T-cell (primary cell): ENCODE measurements at regions not wholly inside any gene's neighbourhood (a gene's known extent, or its start where the extent isn't known, plus 50 kb on each side); places are given as distances from the start of the nearest gene placed in this dataset.

ENCODE experiments used
- ATAC-seq, 4 experiments: fragments of 200-7000 bp in 3 of 4; fragments of 150-1000 bp in 1 of 4; cut with Tn5 transposase; replicated peaks in 1 of 4; 1 replicate in 3 of 4; 2 replicates in 1 of 4; pipeline ENCODE4 v1.10.0; 2021; ENCODE audit warnings: moderate library complexity in 3 of 4, mild to moderate bottlenecking in 2 of 4, moderate number of reproducible peaks in 1 of 4
- CTCF ChIA-PET, 2 donors: fragments of 300-600 bp; sonication (Branson Sonifier 250); formaldehyde crosslinking; loops; one replicate each; lab custom pipeline; 2022; ENCODE audit warnings: antibody characterized with exemption in 2 of 2; lab: Charles Lee
- POLR2A ChIA-PET, 2 donors: fragments of 300-600 bp; sonication (Branson Sonifier 250); formaldehyde crosslinking; loops; one replicate each; lab custom pipeline; 2022; ENCODE audit warnings: antibody characterized with exemption in 2 of 2; lab: Charles Lee
- DNase-seq, 35 experiments: peaks; one replicate each; pipeline versions ENCODE4 v3.0.0 to v3.0.0-alpha.2; 2013 to 2023
- H3K27ac ChIP-seq: one replicate; pipeline ENCODE4 v1.5.1; 2013; ENCODE audit warnings: low read length
- H3K27me3 ChIP-seq, 2 experiments: replicated peaks in 1 of 2; 1 replicate in 1 of 2; 2 replicates in 1 of 2; pipeline versions ENCODE4 v1.6.1 to v1.7.0; 2013; ENCODE audit warnings: low read length in 1 of 2, mixed read lengths in 1 of 2; ENCODE audit not compliant: control insufficient read depth in 2 of 2, insufficient read depth in 2 of 2; ENCODE audit errors: extremely low read depth in 1 of 2
- H3K36me3 ChIP-seq, 2 donors: 1 replicate in 1 of 2; 2 replicates in 1 of 2; pipeline versions ENCODE4 v1.6.1 to v1.7.0; 2013; ENCODE audit warnings: low read length in 1 of 2; ENCODE audit not compliant: control insufficient read depth in 2 of 2, insufficient read depth in 1 of 2; ENCODE audit errors: extremely low read depth in 1 of 2
- H3K4me1 ChIP-seq, 2 experiments: 1 replicate in 1 of 2; 2 replicates in 1 of 2; pipeline versions ENCODE4 v1.6.1 to v1.7.0; 2013; ENCODE audit warnings: low read length in 2 of 2, mixed read lengths in 1 of 2; ENCODE audit not compliant: insufficient read depth in 2 of 2, control insufficient read depth in 1 of 2; ENCODE audit errors: extremely low read depth in 1 of 2
- H3K4me3 ChIP-seq, 2 donors: 1 replicate in 1 of 2; 2 replicates in 1 of 2; pipeline versions ENCODE4 v1.5.1 to v1.7.0; 2013; ENCODE audit warnings: mild to moderate bottlenecking in 2 of 2, low read length in 1 of 2, moderate library complexity in 1 of 2; ENCODE audit not compliant: control insufficient read depth in 1 of 2; ENCODE audit errors: extremely low read depth in 1 of 2
- H3K9me3 ChIP-seq: 2 replicates; pipeline ENCODE4 v1.7.0; 2013
- H3K27ac Mint-ChIP-seq, 2 donors: one replicate each; pipeline ENCODE4 v1.8.0; 2020 to 2021; ENCODE audit warnings: mild to moderate bottlenecking in 2 of 2, mixed read lengths in 2 of 2
- H3K27me3 Mint-ChIP-seq, 2 donors: one replicate each; pipeline ENCODE4 v1.8.0; 2021 to 2022; ENCODE audit warnings: mixed read lengths in 2 of 2
- H3K36me3 Mint-ChIP-seq: one replicate; pipeline ENCODE4 v1.8.0; 2021; ENCODE audit warnings: mixed read lengths
- H3K4me1 Mint-ChIP-seq, 3 donors: one replicate each; pipeline ENCODE4 v1.8.0; 2020 to 2022; ENCODE audit warnings: mixed read lengths in 3 of 3, mild to moderate bottlenecking in 1 of 3
- H3K4me3 Mint-ChIP-seq, 3 donors: one replicate each; pipeline ENCODE4 v1.8.0; 2020 to 2022; ENCODE audit warnings: mild to moderate bottlenecking in 3 of 3, mixed read lengths in 3 of 3, moderate library complexity in 3 of 3
- H3K9me3 Mint-ChIP-seq, 3 donors: one replicate each; pipeline ENCODE4 v1.8.0; 2020 to 2022; ENCODE audit warnings: mixed read lengths in 3 of 3
- WGBS: methylation state at CpG from one replicate; pipeline ENCODE4 v1.1.5; 2013; ENCODE audit warnings: missing lambda C conversion rate; ENCODE audit not compliant: insufficient coverage; 5-methylcytosine and 5-hydroxymethylcytosine counted together

DNA sequence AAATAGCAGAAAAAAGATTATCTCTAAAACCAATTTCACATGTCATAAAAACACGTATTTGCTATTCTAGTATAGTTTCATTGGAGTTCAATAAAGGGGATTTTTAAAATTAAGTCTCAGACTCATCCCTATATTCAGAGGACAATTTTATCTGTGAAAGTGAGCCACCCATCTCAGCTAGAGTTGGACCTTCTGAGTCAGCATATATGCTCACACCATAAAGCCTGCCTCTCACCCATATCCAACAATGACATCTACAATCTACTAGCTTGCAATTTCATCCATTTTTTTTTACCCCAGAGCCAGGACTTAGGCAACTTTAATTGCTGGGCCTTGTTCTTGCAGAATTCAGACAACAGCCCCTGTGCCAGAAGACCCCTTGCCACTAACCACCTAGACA, 165.3 kb upstream of the DYNLRB2 start:
- Histone ChIP-seq H3K4me1 (no peaks in the 10 kb centered on the region), H3K27ac (no peak overlapping the region), H3K27me3 (peaks cover 0 to 3% of the 10 kb centered on the region in 2 experiments), H3K36me3 (no peaks in the 10 kb centered on the region), H3K9me3 (no peaks in the 10 kb centered on the region), H3K4me3 (no peak overlapping the region)
- H3K27me3 Mint-ChIP-seq, result peaks cover 5 to 8% of the 10 kb centered on the region in 2 donors
- no peak for ATAC-seq
- DNase-seq, result no peak
- POLR2A ChIA-PET, result no interaction called here
- no peak overlapping the region for H3K4me3 Mint-ChIP-seq
- peaks cover 2 to 4% (median 4%) of the 10 kb centered on the region in 3 donors for H3K9me3 Mint-ChIP-seq
- no peaks in the 10 kb centered on the region for H3K4me1 Mint-ChIP-seq
- no peaks in the 10 kb centered on the region for H3K36me3 Mint-ChIP-seq
- CTCF ChIA-PET, result no interaction called here
- no CpG with 5 or more reads among the region's 1 CpG for WGBS
- no peak overlapping the region for H3K27ac Mint-ChIP-seq

DNA sequence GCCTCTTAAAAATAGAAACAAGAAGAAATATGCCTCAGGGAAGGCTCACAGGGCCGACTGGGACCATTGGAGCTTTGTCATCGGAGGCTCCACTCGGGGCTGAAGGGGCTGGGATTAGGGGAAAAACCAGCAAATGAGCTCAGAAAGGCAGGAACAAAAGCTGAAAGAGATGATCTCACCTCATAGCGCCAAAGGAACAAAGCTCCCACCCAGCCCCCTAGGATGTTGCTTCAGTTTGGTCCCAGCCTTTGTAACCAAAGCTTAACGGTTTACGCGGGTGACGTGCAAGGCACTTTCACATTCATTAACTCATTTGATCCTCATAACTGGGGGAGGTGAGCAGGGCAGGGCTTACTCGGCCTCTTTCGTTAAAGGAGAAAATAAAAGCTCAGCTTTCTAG, 168.5 kb upstream of the DYNLRB2 start:
- Mint-ChIP-seq H3K36me3 (no peaks in the 10 kb centered on the region), H3K27me3 (peaks cover 0 to 5% of the 10 kb centered on the region in 2 donors), H3K9me3 (peaks cover 2 to 4% (median 4%) of the 10 kb centered on the region in 3 donors), H3K4me1 (no peaks in the 10 kb centered on the region), H3K27ac (no peak overlapping the region), H3K4me3 (no peak overlapping the region)
- Histone ChIP-seq H3K27ac (no peak overlapping the region), H3K4me3 (no peak overlapping the region), H3K27me3 (no peaks in the 10 kb centered on the region), H3K4me1 (no peaks in the 10 kb centered on the region), H3K9me3 (no peaks in the 10 kb centered on the region), H3K36me3 (no peaks in the 10 kb centered on the region)
- ATAC-seq, result no peak
- ChIA-PET POLR2A (no interaction called here), CTCF (interaction anchor here in 1 of 2 donors (0.5 kb wide), 1 partner anchor 537 kb away, joined by 3 read pairs; no protein-coding TSS in a partner anchor)
- 87% methylated on average over 4 of the region's 10 CpGs for WGBS
- DNase-seq, result no peak

DNA sequence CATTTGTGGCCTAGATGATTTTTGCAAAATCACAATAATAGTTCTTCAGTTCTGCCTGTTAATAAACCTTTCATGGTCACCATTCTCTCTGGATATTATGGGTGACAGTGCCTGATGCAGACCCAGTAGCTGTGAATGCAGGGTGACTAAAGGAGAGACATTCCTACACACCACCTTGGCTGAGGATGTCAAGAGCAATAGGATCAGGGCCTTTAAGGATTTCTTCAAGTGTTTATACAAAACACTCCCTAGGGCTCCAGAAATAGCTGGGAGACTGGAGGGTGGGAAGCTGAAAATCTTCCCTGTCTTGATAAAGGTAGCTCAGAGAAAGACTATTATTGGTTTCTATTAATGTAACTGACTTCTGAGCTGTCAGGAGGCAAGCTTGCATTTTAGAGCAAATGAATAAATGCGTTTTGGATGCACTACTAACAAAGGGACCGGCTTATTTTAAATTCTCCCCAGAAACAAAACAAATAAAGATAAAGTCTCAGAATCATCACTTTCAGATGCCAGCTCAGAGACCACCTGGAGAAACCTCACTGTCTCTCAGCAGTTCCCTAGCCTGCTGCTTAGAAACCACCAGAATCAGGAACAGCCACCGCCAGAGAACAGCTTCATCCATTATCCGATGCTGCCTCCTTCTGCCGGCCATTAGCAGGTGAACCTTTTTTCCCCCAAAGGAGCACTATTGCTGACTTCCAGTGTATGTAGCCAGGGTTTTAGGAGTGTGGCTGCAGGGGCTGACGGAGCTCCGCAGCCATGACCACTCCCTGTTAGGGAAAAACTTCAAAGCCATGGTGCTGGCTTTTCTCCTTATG, 171.4 kb upstream of the DYNLRB2 start:
- Histone ChIP-seq H3K9me3 (no peaks in the 10 kb centered on the region), H3K36me3 (no peaks in the 10 kb centered on the region), H3K4me3 (no peak overlapping the region), H3K27me3 (no peaks in the 10 kb centered on the region), H3K27ac (no peak overlapping the region), H3K4me1 (no peaks in the 10 kb centered on the region)
- ChIA-PET POLR2A (interaction anchor here in 1 of 2 donors (0.7 kb wide), 1 partner anchor 770 kb away, joined by 3 read pairs; no protein-coding TSS in a partner anchor), CTCF (interaction anchor here in 1 of 2 donors (0.6 kb wide), 1 partner anchor 771 kb away, joined by 3 read pairs; no protein-coding TSS in a partner anchor)
- Mint-ChIP-seq H3K27ac (no peak overlapping the region), H3K4me1 (no peaks in the 10 kb centered on the region), H3K9me3 (peaks cover 2 to 4% (median 4%) of the 10 kb centered on the region in 3 donors), H3K4me3 (no peak overlapping the region), H3K27me3 (peaks cover 2 to 5% of the 10 kb centered on the region in 2 donors), H3K36me3 (no peaks in the 10 kb centered on the region)
- DNase-seq (no peak), ATAC-seq (no peak)
- WGBS, result 96% methylated on average over 4 of the region's 7 CpGs

- Histone ChIP-seq H3K36me3 (no peaks in the 10 kb centered on the region), H3K4me3 (no peak overlapping the region), H3K27ac (no peak overlapping the region), H3K27me3 (no peaks in the 10 kb centered on the region), H3K9me3 (no peaks in the 10 kb centered on the region), H3K4me1 (no peaks in the 10 kb centered on the region)
- ChIA-PET CTCF (interaction anchor here in 1 of 2 donors (0.8 kb wide), 1 partner anchor 567 kb away, joined by 3 read pairs; no protein-coding TSS in a partner anchor), POLR2A (interaction anchor here in 1 of 2 donors (0.7 kb wide), 1 partner anchor 914 kb away, joined by 3 read pairs; no protein-coding TSS in a partner anchor)
- Mint-ChIP-seq H3K27ac (no peak overlapping the region), H3K4me3 (no peak overlapping the region), H3K4me1 (no peaks in the 10 kb centered on the region), H3K9me3 (no peaks in the 10 kb centered on the region), H3K27me3 (peaks cover 9 to 11% of the 10 kb centered on the region in 2 donors), H3K36me3 (no peaks in the 10 kb centered on the region)
- ATAC-seq (no peak), DNase-seq (no peak)
- WGBS, result no CpG with 5 or more reads among the region's 2 CpGs
These were observed 173.6 kb upstream of the DYNLRB2 start for GRCh38 chr16:80367037-80367658.

GRCh38 chr16:80366023-80366422, 174.8 kb upstream of the DYNLRB2 start:
- H3K4me3 Mint-ChIP-seq, result no peak overlapping the region
- DNase-seq (no peak), ATAC-seq (no peak)
- POLR2A ChIA-PET, result no interaction called here
- no peak overlapping the region for H3K27ac Mint-ChIP-seq
- Histone ChIP-seq H3K4me1 (no peaks in the 10 kb centered on the region), H3K27me3 (no peaks in the 10 kb centered on the region), H3K9me3 (no peaks in the 10 kb centered on the region), H3K4me3 (no peak overlapping the region), H3K36me3 (no peaks in the 10 kb centered on the region), H3K27ac (no peak overlapping the region)
- H3K9me3 Mint-ChIP-seq, result no peaks in the 10 kb centered on the region
- WGBS, result 85% methylated on average over 4 of the region's 10 CpGs
- CTCF ChIA-PET, result no interaction called here
- peaks cover 10 to 19% of the 10 kb centered on the region in 2 donors for H3K27me3 Mint-ChIP-seq
- no peaks in the 10 kb centered on the region for H3K36me3 Mint-ChIP-seq
- H3K4me1 Mint-ChIP-seq, result no peaks in the 10 kb centered on the region

GRCh38 chr16:80362816-80363215, 178.0 kb upstream of the DYNLRB2 start:
- Mint-ChIP-seq H3K36me3 (no peaks in the 10 kb centered on the region), H3K9me3 (no peaks in the 10 kb centered on the region), H3K27ac (no peak overlapping the region), H3K27me3 (peaks cover 13 to 19% of the 10 kb centered on the region in 2 donors), H3K4me3 (no peak overlapping the region), H3K4me1 (no peaks in the 10 kb centered on the region)
- H3K27me3 ChIP-seq, result peaks cover 0 to 2% of the 10 kb centered on the region in 2 experiments
- H3K27ac ChIP-seq, result no peak overlapping the region
- DNase-seq (no peak), ATAC-seq (no peak)
- ChIA-PET POLR2A (no interaction called here), CTCF (interaction anchor here in 1 of 2 donors (0.6 kb wide), 1 partner anchor 1522 kb away, joined by 3 read pairs; no protein-coding TSS in a partner anchor)
- H3K36me3 ChIP-seq, result no peaks in the 10 kb centered on the region
- H3K4me3 ChIP-seq, result no peak overlapping the region
- no peaks in the 10 kb centered on the region for H3K4me1 ChIP-seq
- no peaks in the 10 kb centered on the region for H3K9me3 ChIP-seq
- 93% methylated on average over 2 of the region's 3 CpGs for WGBS
